Epithelial cell of esophagus (primary cell): ENCODE measurements at regions not wholly inside any gene's neighbourhood (a gene's known extent, or its start where the extent isn't known, plus 50 kb on each side); places are given as distances from the start of the nearest gene placed in this dataset.

ENCODE experiments used
- DNase-seq: peaks from one replicate; pipeline ENCODE4 v3.0.0; 2010; ENCODE audit warnings: low read depth
- H3K4me3 ChIP-seq: 2 replicates; pipeline ENCODE4 v1.5.1; 2011; ENCODE audit warnings: mild to moderate bottlenecking, low read length, control low read depth
- CTCF ChIP-seq: IDR thresholded peaks from 2 replicates; pipeline ENCODE4 v1.5.1; 2011; ENCODE audit warnings: low read depth, mild to moderate bottlenecking, low read length, control low read depth, inconsistent platforms; ENCODE audit not compliant: insufficient read depth; ENCODE audit errors: missing control alignments

GRCh38 chr19:5216141-5216847 lies 124.3 kb downstream of the PTPRS start:
- DNase-seq = no peak
- no peak for TF ChIP-seq CTCF

GRCh38 chr19:5215431-5215830 lies 125.2 kb downstream of the PTPRS start:
- TF ChIP-seq CTCF = no peak
- no peak overlapping the region for H3K4me3 ChIP-seq
- no peak for DNase-seq

More at GRCh38 chr19:5216141-5216847, 124.3 kb downstream of the PTPRS start:
- H3K4me3 ChIP-seq = no peak overlapping the region

GRCh38 chr19:5214902-5215301 lies 125.7 kb downstream of the PTPRS start:
- no peak for DNase-seq
- no peak for TF ChIP-seq CTCF
- no peak overlapping the region for H3K4me3 ChIP-seq

GRCh38 chr19:5214371-5214770 lies 126.2 kb downstream of the PTPRS start:
- H3K4me3 ChIP-seq = no peak overlapping the region
- no peak for DNase-seq
- no peak for TF ChIP-seq CTCF

GRCh38 chr19:5213667-5214066 lies 126.9 kb downstream of the PTPRS start:
- no peak for TF ChIP-seq CTCF

GRCh38 chr19:5212101-5212500 lies 128.5 kb downstream of the PTPRS start:
- DNase-seq = no peak

More at GRCh38 chr19:5213667-5214066, 126.9 kb downstream of the PTPRS start:
- DNase-seq = no peak
- no peak overlapping the region for H3K4me3 ChIP-seq

More at GRCh38 chr19:5212101-5212500, 128.5 kb downstream of the PTPRS start:
- H3K4me3 ChIP-seq = no peak overlapping the region
- TF ChIP-seq CTCF = no peak
